ENCODE measurements at regions not wholly inside any gene's neighbourhood (a gene's known extent, or its start where the extent isn't known, plus 50 kb on each side); places are given as distances from the start of the nearest gene placed in this dataset.

DNA sequence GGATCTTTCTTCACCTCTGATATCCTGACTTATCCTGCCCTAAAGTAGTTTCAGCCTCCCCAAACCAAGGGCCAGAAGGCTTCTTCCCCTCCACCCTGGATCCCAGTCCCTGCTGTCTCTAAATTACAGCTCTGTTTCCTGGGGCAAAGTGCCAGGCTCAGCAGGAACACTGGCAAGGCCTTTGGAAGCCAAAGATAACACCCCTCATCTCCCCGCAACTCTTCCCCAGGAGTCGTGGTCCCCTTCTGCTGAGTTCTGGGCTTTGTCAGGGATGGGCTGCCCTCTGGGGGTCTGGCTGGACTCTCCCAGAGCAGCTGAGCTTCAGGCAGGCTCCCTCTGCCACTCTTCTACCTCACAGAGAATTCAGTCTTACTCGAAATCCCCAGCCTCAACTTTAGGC is 53.8 kb upstream of the AMPD3 start:
- Histone ChIP-seq H3K9ac (ENCODE audit: insufficient read length, low read depth) (no peak overlapping the region), H3K4me1 (ENCODE audit: insufficient read depth, insufficient read length) (peaks cover 5% of the 10 kb centered on the region)

DNA sequence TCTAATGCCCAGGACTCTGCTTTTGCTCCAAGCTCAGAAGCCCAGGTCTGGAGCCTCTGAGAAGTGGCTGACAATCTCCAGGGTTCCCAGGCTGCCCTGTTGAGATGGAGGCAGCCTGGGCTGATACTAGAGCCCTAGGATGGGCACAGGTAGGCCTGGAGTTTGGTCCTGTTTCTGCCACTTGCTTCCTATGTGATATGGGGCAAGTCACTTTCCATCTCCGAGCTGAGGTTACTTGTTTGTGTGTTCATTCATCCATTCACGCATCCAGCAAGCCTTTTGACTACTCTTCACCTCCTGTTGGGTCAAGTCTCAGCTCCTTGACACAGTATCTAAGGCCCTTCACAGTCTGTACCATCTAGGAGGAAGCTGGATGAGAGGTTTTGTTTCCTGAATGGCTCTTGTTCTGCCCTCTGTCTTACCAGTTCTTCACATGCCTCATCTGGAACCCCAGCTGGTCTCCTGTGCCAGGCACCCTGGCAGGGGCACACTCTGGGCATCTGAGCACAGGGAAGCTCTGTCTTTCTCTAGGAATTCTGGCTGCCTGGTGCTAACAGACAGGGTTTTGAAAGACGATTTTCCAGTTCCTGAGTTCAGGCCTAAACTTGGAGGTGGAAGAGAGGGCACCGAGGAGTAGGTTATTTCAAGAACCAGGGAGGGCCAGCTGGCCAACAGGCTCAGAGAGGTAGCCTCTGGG is 53.2 kb upstream of the AMPD3 start:
- TF ChIP-seq ZNF274 (IDR thresholded peaks at IDR 0.05; ENCODE audit: low read depth, low read length) (no peak), SUZ12 (IDR thresholded peaks at IDR 0.05; ENCODE audit: extremely low read depth, insufficient read depth, insufficient read length) (no peak), YY1 (IDR thresholded peaks at IDR 0.05; ENCODE audit: insufficient read depth, insufficient read length) (no peak)
- Histone ChIP-seq H3K9ac (ENCODE audit: insufficient read length, low read depth) (no peak overlapping the region), H3K36me3 (ENCODE audit: insufficient read depth, insufficient read length, low read length) (no peaks in the 10 kb centered on the region), H3K4me1 (ENCODE audit: insufficient read depth, insufficient read length) (peaks cover 5% of the 10 kb centered on the region), H3K9me3 (ENCODE audit: insufficient read depth, low read length) (no peaks in the 10 kb centered on the region), H3K27me3 (ENCODE audit: insufficient read depth, insufficient read length) (no peaks in the 10 kb centered on the region), H3K4me3 (ENCODE audit: insufficient read length, low read depth) (no peak overlapping the region)
- no peak for DNase-seq (ENCODE audit: low read depth, low spot score)

More for the DNA sequence above, 53.8 kb upstream of the AMPD3 start:
- Histone ChIP-seq H3K9me3 (ENCODE audit: insufficient read depth, low read length) (no peaks in the 10 kb centered on the region), H3K4me3 (ENCODE audit: insufficient read length, low read depth) (no peak overlapping the region), H3K36me3 (ENCODE audit: insufficient read depth, insufficient read length, low read length) (no peaks in the 10 kb centered on the region), H3K27me3 (ENCODE audit: insufficient read depth, insufficient read length) (no peaks in the 10 kb centered on the region)
- TF ChIP-seq SUZ12 (IDR thresholded peaks at IDR 0.05; ENCODE audit: extremely low read depth, insufficient read depth, insufficient read length) (no peak), YY1 (IDR thresholded peaks at IDR 0.05; ENCODE audit: insufficient read depth, insufficient read length) (no peak), ZNF274 (IDR thresholded peaks at IDR 0.05; ENCODE audit: low read depth, low read length) (no peak)
- no peak for DNase-seq (ENCODE audit: low read depth, low spot score)
